GM12878 (cell line): ENCODE measurements at regions not wholly inside any gene's neighbourhood (a gene's known extent, or its start where the extent isn't known, plus 50 kb on each side); places are given as distances from the start of the nearest gene placed in this dataset.

Source experiments
- ATAC-seq: fragments of 200-7000 bp; cut with Tn5 transposase; 3 replicates; pipeline ENCODE4 v1.9.1; 2020; ENCODE audit warnings: mild to moderate bottlenecking, moderate library complexity
- BruUV-seq: library from RNA; stranded (reverse); fragments of 400-500 nt; replicated peaks from 2 replicates; lab custom pipeline; 2021; lab: Mats Ljungman, UMichigan
- CTCF ChIA-PET: fragments of 300-600 bp; sonication (Branson Sonifier 250); formaldehyde crosslinking; extraction: SDS; loops from one replicate; lab custom pipeline; 2021; ENCODE audit warnings: inconsistent platforms; lab: Yijun Ruan, JAX
- POLR2A ChIA-PET: fragments of 350-600 bp; formaldehyde crosslinking; extraction: SDS; loops from one replicate; lab custom pipeline; 2021; ENCODE audit warnings: inconsistent platforms; lab: Charles Lee
- RAD21 ChIA-PET: fragments of 300-600 bp; sonication (Branson Sonifier 250); formaldehyde crosslinking; loops from one replicate; lab custom pipeline; 2023; ENCODE audit warnings: antibody characterized with exemption; ENCODE audit not compliant: unreplicated experiment; lab: Charles Lee
- SMC1A ChIA-PET: fragments of 300-600 bp; sonication (Branson Sonifier 250); formaldehyde crosslinking; loops from one replicate; lab custom pipeline; 2023; ENCODE audit not compliant: unreplicated experiment, uncharacterized antibody; lab: Charles Lee
- DNase-seq: peaks from one replicate; pipeline ENCODE4 v3.0.0-alpha.2; 2011; ENCODE audit warnings: low read depth, low spot score
- FAIRE-seq: peaks from 3 replicates; lab custom pipeline; 2011; peaks lifted over from hg19 to GRCh38; lab: Jason Lieb, UNC
- H2AFZ ChIP-seq: 2 replicates; pipeline ENCODE4 v1.6.0; 2011; ENCODE audit warnings: low read depth, low read length, control low read depth; ENCODE audit not compliant: control insufficient read depth
- H3K27ac ChIP-seq: 2 replicates; pipeline ENCODE4 v1.5.1; 2011; ENCODE audit warnings: control low read depth; ENCODE audit not compliant: control insufficient read depth, insufficient read depth
- H3K27me3 ChIP-seq, 2 experiments: replicated peaks in 1 of 2; 2 replicates each; pipeline versions ENCODE4 v1.6.0 to v1.6.1; 2011; ENCODE audit warnings: low read length in 1 of 2; ENCODE audit not compliant: control insufficient read depth in 2 of 2, insufficient read depth in 2 of 2
- H3K36me3 ChIP-seq, 2 experiments: 2 replicates each; pipeline ENCODE4 v1.5.1; 2011; ENCODE audit warnings: low read length in 1 of 2; ENCODE audit not compliant: control insufficient read depth in 2 of 2, insufficient read depth in 2 of 2
- H3K4me1 ChIP-seq: 2 replicates; pipeline ENCODE4 v1.6.1; 2011; ENCODE audit warnings: mild to moderate bottlenecking, low read length, moderate library complexity, mixed read lengths; ENCODE audit not compliant: control insufficient read depth, insufficient read depth
- H3K4me2 ChIP-seq: 2 replicates; pipeline ENCODE4 v1.6.0; 2011; ENCODE audit warnings: control low read depth; ENCODE audit not compliant: control insufficient read depth, insufficient read depth
- H3K4me3 ChIP-seq: fragments of 200-600 bp; sonication (generic); 2 replicates; pipeline ENCODE4 v1.5.1; 2016
- H3K79me2 ChIP-seq: 2 replicates; pipeline ENCODE4 v1.6.0; 2011; ENCODE audit warnings: low read length; ENCODE audit not compliant: control insufficient read depth, insufficient read depth
- H3K9ac ChIP-seq: 2 replicates; pipeline ENCODE4 v1.8.0; 2011; ENCODE audit warnings: low read length, control low read depth, mixed read lengths; ENCODE audit not compliant: control insufficient read depth, insufficient read depth
- H3K9me3 ChIP-seq: replicated peaks from 3 replicates; pipeline ENCODE4 v1.5.1; 2011; ENCODE audit warnings: mild to moderate bottlenecking, low read length; ENCODE audit not compliant: control insufficient read depth, insufficient read depth
- H4K20me1 ChIP-seq: 2 replicates; pipeline ENCODE4 v1.6.0; 2011; ENCODE audit not compliant: control insufficient read depth, insufficient read depth
- ASH2L ChIP-seq: fragments of 300-600, 200-600 bp; sonication (generic); IDR thresholded peaks from 2 replicates; pipeline ENCODE4 v1.6.1; 2017; ENCODE audit warnings: low read depth, mild to moderate bottlenecking, borderline replicate concordance
- BACH1 ChIP-seq: fragments of 450-650 bp; IDR thresholded peaks from 2 replicates; pipeline ENCODE4 v1.6.1; 2017; ENCODE audit warnings: mild to moderate bottlenecking, borderline replicate concordance
- CREB1 ChIP-seq: IDR thresholded peaks from 2 replicates; pipeline ENCODE4 v1.6.1; 2012; ENCODE audit warnings: low read depth, mild to moderate bottlenecking, inconsistent platforms
- E2F8 ChIP-seq: fragments of 450-650 bp; IDR thresholded peaks from 2 replicates; pipeline ENCODE4 v1.6.1; 2018; ENCODE audit warnings: mild to moderate bottlenecking, low read depth, moderate library complexity; ENCODE audit not compliant: partially characterized antibody
- HDAC2 ChIP-seq: fragments of 200-600 bp; sonication (generic); IDR thresholded peaks from 2 replicates; pipeline ENCODE4 v1.6.1; 2017
- HSF1 ChIP-seq: fragments of 150-350 bp; IDR thresholded peaks from 2 replicates; pipeline ENCODE4 v1.6.1; 2014; ENCODE audit warnings: mild to moderate bottlenecking, low read depth, low read length
- JUND ChIP-seq: IDR thresholded peaks from 2 replicates; pipeline ENCODE4 v1.6.1; 2012; ENCODE audit warnings: low read depth, mild to moderate bottlenecking, low read length, improper control_type of control experiment, moderate library complexity
- MAX ChIP-seq: IDR thresholded peaks from 2 replicates; pipeline ENCODE4 v1.6.1; 2012; ENCODE audit warnings: low read depth, low read length, improper control_type of control experiment
- POU2F2 ChIP-seq: IDR thresholded peaks from 3 replicates; pipeline ENCODE4 v1.6.1; 2011; ENCODE audit warnings: low read depth, mild to moderate bottlenecking, low read length, borderline replicate concordance
- STAT1 ChIP-seq: fragments of 450-650 bp; conservative IDR thresholded peaks from 2 replicates; pipeline ENCODE4 v1.6.1; 2014; ENCODE audit warnings: antibody characterized with exemption, mild to moderate bottlenecking
- SUZ12 ChIP-seq: fragments of 200-600 bp; sonication (generic); IDR thresholded peaks from one replicate; pipeline ENCODE4 v1.6.1; 2018; ENCODE audit warnings: antibody characterized with exemption, mild to moderate bottlenecking; ENCODE audit not compliant: unreplicated experiment
- USF2 ChIP-seq: IDR thresholded peaks from 2 replicates; pipeline ENCODE4 v1.6.1; 2011; ENCODE audit warnings: low read depth, low read length, improper control_type of control experiment, borderline replicate concordance
- YBX1 ChIP-seq: fragments of 450-650 bp; IDR thresholded peaks from 2 replicates; pipeline ENCODE4 v1.6.1; 2016; ENCODE audit warnings: antibody characterized with exemption
- WGBS: methylation state at CpG from one replicate; pipeline ENCODE4 v1.1.6; 2016; ENCODE audit warnings: low lambda C conversion rate; ENCODE audit not compliant: insufficient replicate concordance, insufficient coverage; ENCODE audit errors: missing lambda C conversion rate; 5-methylcytosine and 5-hydroxymethylcytosine counted together
- in situ Hi-C: fragments of 300-500 bp; cut with MboI; formaldehyde crosslinking; loops from 9 replicates; pipeline ENCODE4 v1.14.3; 2018; ENCODE audit warnings: mixed read lengths
- intact Hi-C: fragments of 100-400 bp; cut with micrococcal nuclease; formaldehyde crosslinking; loops from one replicate; pipeline ENCODE4 v1.14.2; 2022; ENCODE audit not compliant: unreplicated experiment
- TF ChIP-seq, protein P1 (sequence below): fragments of 450-650 bp; IDR thresholded peaks from 2 replicates; pipeline ENCODE4 v1.6.1; 2018; ENCODE audit warnings: borderline replicate concordance, mild to moderate bottlenecking; ENCODE audit not compliant: partially characterized antibody

- TF ChIP-seq HSF1, result no peak
- no peak for TF ChIP-seq HDAC2
- TF ChIP-seq POU2F2, result no peak
- no peak for TF ChIP-seq MAX
These were observed 1780.1 kb downstream of the ARAP2 start (continued) for GRCh38 chr4:34464196-34464595.

- H3K36me3 ChIP-seq, result no peaks in the 10 kb centered on the region
- intact Hi-C loops, result no loop called here
- no peaks in the 10 kb centered on the region for H4K20me1 ChIP-seq
- H3K9ac ChIP-seq, result no peak overlapping the region
- DNase-seq (no peak), FAIRE-seq (no peak), ATAC-seq (no peak)
- H3K79me2 ChIP-seq, result no peaks in the 10 kb centered on the region
- POLR2A ChIA-PET, result no interaction called here
- BruUV-seq, result no TSS peak
- H2AFZ ChIP-seq, result no peak overlapping the region
- H3K4me1 ChIP-seq, result no peaks in the 10 kb centered on the region
- RAD21 ChIA-PET, result no interaction called here
- H3K9me3 ChIP-seq, result no peaks in the 10 kb centered on the region
- no peak overlapping the region for H3K4me3 ChIP-seq
- H3K27ac ChIP-seq, result no peak overlapping the region
- WGBS, result 0% methylated on average over 1 of the region's 1 CpG
- CTCF ChIA-PET, result no interaction called here
- H3K27me3 ChIP-seq, result no peaks in the 10 kb centered on the region
- H3K4me2 ChIP-seq, result no peak overlapping the region
- SMC1A ChIA-PET, result no interaction called here
- in situ Hi-C loops, result no loop called here
- TF ChIP-seq JUND (no peak), E2F8 (no peak), STAT1 (no peak), CREB1 (no peak), YBX1 (no peak), ASH2L (no peak), BACH1 (no peak), USF2 (no peak), SUZ12 (no peak)
- TF ChIP-seq, protein P1, sequence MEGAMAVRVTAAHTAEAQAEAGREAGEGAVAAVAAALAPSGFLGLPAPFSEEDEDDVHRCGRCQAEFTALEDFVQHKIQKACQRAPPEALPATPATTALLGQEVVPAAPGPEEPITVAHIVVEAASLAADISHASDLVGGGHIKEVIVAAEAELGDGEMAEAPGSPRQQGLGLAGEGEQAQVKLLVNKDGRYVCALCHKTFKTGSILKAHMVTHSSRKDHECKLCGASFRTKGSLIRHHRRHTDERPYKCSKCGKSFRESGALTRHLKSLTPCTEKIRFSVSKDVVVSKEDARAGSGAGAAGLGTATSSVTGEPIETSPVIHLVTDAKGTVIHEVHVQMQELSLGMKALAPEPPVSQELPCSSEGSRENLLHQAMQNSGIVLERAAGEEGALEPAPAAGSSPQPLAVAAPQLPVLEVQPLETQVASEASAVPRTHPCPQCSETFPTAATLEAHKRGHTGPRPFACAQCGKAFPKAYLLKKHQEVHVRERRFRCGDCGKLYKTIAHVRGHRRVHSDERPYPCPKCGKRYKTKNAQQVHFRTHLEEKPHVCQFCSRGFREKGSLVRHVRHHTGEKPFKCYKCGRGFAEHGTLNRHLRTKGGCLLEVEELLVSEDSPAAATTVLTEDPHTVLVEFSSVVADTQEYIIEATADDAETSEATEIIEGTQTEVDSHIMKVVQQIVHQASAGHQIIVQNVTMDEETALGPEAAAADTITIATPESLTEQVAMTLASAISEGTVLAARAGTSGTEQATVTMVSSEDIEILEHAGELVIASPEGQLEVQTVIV, result no peak
These were observed 1777.9 kb downstream of the ARAP2 start for GRCh38 chr4:34466411-34466810.
